Adipocyte (in vitro differentiated cells): ENCODE measurements at regions not wholly inside any gene's neighbourhood (a gene's known extent, or its start where the extent isn't known, plus 50 kb on each side); places are given as distances from the start of the nearest gene placed in this dataset.

Experiments used
- DNase-seq: peaks from one replicate; pipeline ENCODE4 v3.0.0-alpha.2; 2015; ENCODE audit warnings: low read depth
- H3K27me3 ChIP-seq: replicated peaks from 2 replicates; pipeline ENCODE4 v1.7.0; 2013; ENCODE audit warnings: mild to moderate bottlenecking, low read length, moderate library complexity; ENCODE audit not compliant: control insufficient read depth, insufficient read depth
- H3K36me3 ChIP-seq: 2 replicates; pipeline ENCODE4 v1.7.0; 2013; ENCODE audit warnings: low read length, mild to moderate bottlenecking, moderate library complexity; ENCODE audit not compliant: control insufficient read depth, insufficient read depth, severe bottlenecking
- H3K4me1 ChIP-seq: 2 replicates; pipeline ENCODE4 v1.7.0; 2013; ENCODE audit warnings: mild to moderate bottlenecking, low read length, moderate library complexity; ENCODE audit not compliant: control insufficient read depth, insufficient read depth
- H3K4me3 ChIP-seq: 2 replicates; pipeline ENCODE4 v1.7.0; 2013; ENCODE audit warnings: mild to moderate bottlenecking, low read length, moderate library complexity
- H3K9ac ChIP-seq: 2 replicates; pipeline ENCODE4 v1.7.0; 2013; ENCODE audit warnings: mild to moderate bottlenecking, low read length, moderate library complexity
- H3K9me3 ChIP-seq: 2 replicates; pipeline ENCODE4 v1.7.0; 2013; ENCODE audit warnings: mild to moderate bottlenecking, low read length, moderate library complexity; ENCODE audit not compliant: control insufficient read depth

GRCh38 chr6:78511009-78511408 lies 356.3 kb upstream of the IRAK1BP1 start:
- DNase-seq: no peak
- no peaks in the 10 kb centered on the region for H3K27me3 ChIP-seq
- peaks cover 5% of the 10 kb centered on the region for H3K9me3 ChIP-seq
- no peaks in the 10 kb centered on the region for H3K4me1 ChIP-seq
- H3K36me3 ChIP-seq: no peaks in the 10 kb centered on the region
- no peak overlapping the region for H3K4me3 ChIP-seq
- H3K9ac ChIP-seq: no peak overlapping the region

GRCh38 chr6:78513856-78514255 lies 353.5 kb upstream of the IRAK1BP1 start:
- H3K4me1 ChIP-seq: no peaks in the 10 kb centered on the region
- H3K27me3 ChIP-seq: no peaks in the 10 kb centered on the region
- no peak overlapping the region for H3K4me3 ChIP-seq
- no peaks in the 10 kb centered on the region for H3K9me3 ChIP-seq
- no peaks in the 10 kb centered on the region for H3K36me3 ChIP-seq
- H3K9ac ChIP-seq: no peak overlapping the region
- no peak for DNase-seq

GRCh38 chr6:78515271-78515670 lies 352.1 kb upstream of the IRAK1BP1 start:
- Histone ChIP-seq H3K36me3 (no peaks in the 10 kb centered on the region), H3K9me3 (no peaks in the 10 kb centered on the region), H3K4me3 (no peak overlapping the region), H3K9ac (no peak overlapping the region), H3K27me3 (no peaks in the 10 kb centered on the region), H3K4me1 (no peaks in the 10 kb centered on the region)
- DNase-seq: no peak

GRCh38 chr6:78517399-78517798 lies 350.0 kb upstream of the IRAK1BP1 start:
- Histone ChIP-seq H3K9ac (no peak overlapping the region), H3K4me1 (no peaks in the 10 kb centered on the region), H3K9me3 (no peaks in the 10 kb centered on the region), H3K36me3 (no peaks in the 10 kb centered on the region), H3K4me3 (no peak overlapping the region), H3K27me3 (no peaks in the 10 kb centered on the region)
- no peak for DNase-seq

- H3K27me3 ChIP-seq: no peaks in the 10 kb centered on the region
- no peak overlapping the region for H3K9ac ChIP-seq
- no peak overlapping the region for H3K4me3 ChIP-seq
- no peaks in the 10 kb centered on the region for H3K9me3 ChIP-seq
- peaks cover 3% of the 10 kb centered on the region for H3K4me1 ChIP-seq
- no peaks in the 10 kb centered on the region for H3K36me3 ChIP-seq
- DNase-seq: peak; percentile 11
These were observed 343.7 kb upstream of the IRAK1BP1 start for GRCh38 chr6:78523622-78524021.

- Histone ChIP-seq H3K9me3 (no peaks in the 10 kb centered on the region), H3K27me3 (no peaks in the 10 kb centered on the region), H3K4me1 (peaks cover 3% of the 10 kb centered on the region), H3K36me3 (no peaks in the 10 kb centered on the region), H3K4me3 (no peak overlapping the region), H3K9ac (no peak overlapping the region)
- no peak for DNase-seq
These were observed 341.4 kb upstream of the IRAK1BP1 start for GRCh38 chr6:78525976-78526375.

- peaks cover 3% of the 10 kb centered on the region for H3K4me1 ChIP-seq
- no peak overlapping the region for H3K4me3 ChIP-seq
- no peaks in the 10 kb centered on the region for H3K27me3 ChIP-seq
- no peaks in the 10 kb centered on the region for H3K36me3 ChIP-seq
- H3K9ac ChIP-seq: no peak overlapping the region
- H3K9me3 ChIP-seq: no peaks in the 10 kb centered on the region
- no peak for DNase-seq
These were observed 340.9 kb upstream of the IRAK1BP1 start for GRCh38 chr6:78526432-78526831.

- no peaks in the 10 kb centered on the region for H3K36me3 ChIP-seq
- no peak for DNase-seq
- no peaks in the 10 kb centered on the region for H3K27me3 ChIP-seq
- no peak overlapping the region for H3K9ac ChIP-seq
- no peak overlapping the region for H3K4me3 ChIP-seq
- no peaks in the 10 kb centered on the region for H3K4me1 ChIP-seq
- H3K9me3 ChIP-seq: no peaks in the 10 kb centered on the region
These were observed 338.4 kb upstream of the IRAK1BP1 start for GRCh38 chr6:78528926-78529325.

- DNase-seq: no peak
- H3K9ac ChIP-seq: no peak overlapping the region
- no peaks in the 10 kb centered on the region for H3K27me3 ChIP-seq
- no peak overlapping the region for H3K4me3 ChIP-seq
- no peaks in the 10 kb centered on the region for H3K36me3 ChIP-seq
- H3K9me3 ChIP-seq: no peaks in the 10 kb centered on the region
- H3K4me1 ChIP-seq: no peaks in the 10 kb centered on the region
These were observed 337.1 kb upstream of the IRAK1BP1 start for GRCh38 chr6:78530208-78530607.

GRCh38 chr6:78533426-78533825 lies 333.9 kb upstream of the IRAK1BP1 start:
- DNase-seq: no peak
- no peaks in the 10 kb centered on the region for H3K27me3 ChIP-seq
- no peak overlapping the region for H3K4me3 ChIP-seq

GRCh38 chr6:78533876-78534275 lies 333.5 kb upstream of the IRAK1BP1 start:
- Histone ChIP-seq H3K27me3 (no peaks in the 10 kb centered on the region), H3K4me3 (no peak overlapping the region), H3K4me1 (peaks cover 6% of the 10 kb centered on the region), H3K36me3 (no peaks in the 10 kb centered on the region), H3K9ac (no peak overlapping the region), H3K9me3 (no peaks in the 10 kb centered on the region)
- DNase-seq: no peak

More at GRCh38 chr6:78533426-78533825, 333.9 kb upstream of the IRAK1BP1 start:
- Histone ChIP-seq H3K9me3 (no peaks in the 10 kb centered on the region), H3K36me3 (no peaks in the 10 kb centered on the region), H3K9ac (no peak overlapping the region), H3K4me1 (peaks cover 6% of the 10 kb centered on the region)

- DNase-seq: peak; percentile 13
- Histone ChIP-seq H3K4me1 (peaks cover 6% of the 10 kb centered on the region), H3K9ac (no peak overlapping the region), H3K4me3 (no peak overlapping the region), H3K36me3 (no peaks in the 10 kb centered on the region), H3K27me3 (no peaks in the 10 kb centered on the region), H3K9me3 (no peaks in the 10 kb centered on the region)
These were observed 329.3 kb upstream of the IRAK1BP1 start for GRCh38 chr6:78538002-78538401.
